EL (cell line): ENCODE measurements at regions not wholly inside any gene's neighbourhood (a gene's known extent, or its start where the extent isn't known, plus 50 kb on each side); places are given as distances from the start of the nearest gene placed in this dataset.

ENCODE experiments used
- DNase-seq: peaks from one replicate; pipeline ENCODE4 v3.0.0-alpha.2; 2016

DNA sequence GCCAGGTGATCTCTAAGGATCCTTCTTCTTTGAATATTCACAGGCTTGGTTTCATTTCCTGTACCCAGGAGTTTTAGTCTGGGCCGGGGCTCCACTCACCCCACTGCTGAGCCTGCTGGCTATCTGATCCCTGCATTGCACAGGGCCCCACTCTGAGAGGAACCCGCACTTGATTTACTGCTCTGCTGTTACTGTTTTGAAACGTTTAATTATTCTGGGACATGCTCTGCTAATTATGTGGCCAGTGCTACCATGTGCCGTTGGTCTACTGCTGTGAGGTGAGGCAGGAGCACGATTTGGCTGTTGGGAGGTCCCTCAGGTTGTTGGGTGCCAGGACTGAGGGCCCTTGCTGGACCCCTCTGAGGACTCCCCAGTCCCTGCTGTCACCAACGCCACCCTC lies 108.7 kb upstream of the SIRPA start:
- no peak for DNase-seq

DNA sequence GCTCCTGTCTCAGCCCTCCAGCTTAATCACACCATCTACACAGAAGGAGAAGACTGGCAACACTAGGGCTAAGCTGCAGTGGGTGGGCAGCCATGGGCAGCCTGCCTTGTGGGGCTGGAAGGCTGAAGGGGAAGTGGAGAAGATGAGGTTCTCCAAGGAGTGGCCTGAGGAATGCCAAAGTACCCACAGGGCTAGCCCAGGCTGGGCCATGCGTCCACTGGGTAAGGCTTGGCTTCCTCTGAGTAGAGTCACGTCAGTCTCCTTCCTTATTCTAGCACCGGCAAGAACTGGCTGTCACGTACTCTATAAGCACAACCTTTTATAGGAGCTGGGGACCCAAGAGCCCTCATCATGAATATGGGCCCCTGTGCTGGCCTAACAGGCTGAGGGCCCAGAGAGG lies 110.6 kb upstream of the SIRPA start:
- no peak for DNase-seq

DNA sequence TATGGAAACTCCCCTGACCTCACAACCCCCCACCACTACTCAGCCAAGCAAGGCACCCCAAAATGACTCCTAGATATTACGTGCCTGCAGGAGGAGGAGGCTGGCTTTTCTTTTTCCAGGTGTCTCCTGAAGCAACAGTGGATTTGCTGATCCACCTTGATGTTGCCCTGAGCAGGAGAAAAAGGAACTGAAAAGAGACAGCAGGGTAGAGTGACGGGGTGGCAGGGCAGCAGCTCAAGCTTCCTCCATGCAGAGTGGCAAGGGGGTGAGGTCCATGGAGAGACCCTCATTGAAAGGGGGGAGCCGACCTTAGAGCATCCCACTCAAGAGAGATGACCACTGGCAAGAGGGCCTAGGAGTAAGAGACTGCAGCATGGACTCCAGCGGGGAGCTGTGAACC lies 112.0 kb upstream of the SIRPA start:
- DNase-seq, result no peak

DNA sequence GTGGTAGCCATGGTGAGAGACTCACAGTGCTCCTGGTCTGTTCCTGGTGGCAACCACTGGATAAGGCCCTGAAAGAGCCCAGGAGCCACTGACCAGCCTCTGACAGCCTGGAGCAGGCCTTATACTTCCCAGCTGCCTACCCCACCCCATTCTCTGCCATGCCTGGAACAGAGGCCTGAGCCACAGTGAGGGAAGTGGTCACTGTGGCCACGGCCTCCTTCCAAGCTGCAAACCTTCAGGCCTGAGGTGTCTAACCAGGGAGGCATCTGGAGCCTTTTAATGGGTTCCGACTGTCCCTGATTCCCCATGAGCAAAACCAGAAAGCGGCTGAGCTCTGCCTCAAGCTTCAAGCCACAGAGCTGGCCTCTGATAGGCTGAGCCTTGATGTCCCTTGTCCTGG lies 113.0 kb upstream of the SIRPA start:
- no peak for DNase-seq

DNA sequence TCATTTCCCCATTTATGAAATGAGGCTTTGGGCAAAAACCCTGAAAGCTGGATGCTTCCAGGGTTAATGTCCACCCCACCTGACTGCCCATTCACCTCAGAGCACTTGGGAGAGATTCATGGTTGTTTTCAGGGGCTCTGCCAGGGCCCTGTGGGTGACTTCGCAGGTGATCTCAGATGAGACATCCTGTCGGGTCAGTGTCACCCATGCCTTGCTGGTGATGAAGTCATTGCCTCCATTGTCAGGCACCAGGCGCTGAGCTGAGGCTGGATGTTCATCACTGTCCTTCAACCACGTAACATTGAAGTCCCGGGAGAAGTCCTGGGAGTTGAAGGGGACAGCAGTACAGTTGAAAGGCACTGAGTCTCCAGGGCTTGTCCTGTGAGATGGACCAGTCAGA lies 115.6 kb upstream of the SIRPA start:
- DNase-seq, result no peak

DNA sequence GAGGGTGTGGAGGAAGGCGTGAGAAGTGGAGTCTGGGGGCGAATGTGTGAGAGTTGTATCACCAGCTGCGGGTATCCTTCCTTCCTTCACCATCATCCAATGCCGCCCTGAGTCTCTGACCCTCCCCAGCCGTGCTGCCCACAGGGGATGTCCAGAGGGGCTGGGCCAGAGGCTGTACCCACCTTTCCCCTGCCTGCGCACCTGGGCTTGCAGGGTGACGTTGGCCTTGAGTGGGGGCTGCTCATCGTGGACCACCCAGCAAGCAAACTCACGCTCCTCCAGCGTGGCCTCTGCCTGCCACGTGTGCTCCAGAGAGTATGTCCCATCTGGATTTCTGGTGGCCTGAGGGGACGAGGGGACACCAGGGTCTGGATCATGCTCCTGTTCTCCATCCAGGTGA lies 116.9 kb upstream of the SIRPA start:
- no peak for DNase-seq

DNA sequence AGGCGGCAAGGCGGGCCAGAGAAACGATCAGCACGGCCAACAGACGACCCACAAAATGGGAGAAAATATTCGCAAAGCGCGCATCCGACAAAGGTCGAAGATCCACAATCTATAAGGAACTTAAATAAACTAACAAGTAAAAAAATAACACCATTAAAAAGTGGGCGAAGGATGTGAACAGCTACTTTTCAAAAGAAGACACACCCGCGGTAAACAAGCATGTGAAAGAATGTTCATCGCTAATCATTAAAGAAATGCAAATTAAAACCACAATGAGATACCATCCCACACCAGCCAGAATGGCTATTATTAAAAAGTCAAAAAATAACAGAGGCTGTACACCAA lies 117.8 kb upstream of the SIRPA start:
- DNase-seq, result no peak

DNA sequence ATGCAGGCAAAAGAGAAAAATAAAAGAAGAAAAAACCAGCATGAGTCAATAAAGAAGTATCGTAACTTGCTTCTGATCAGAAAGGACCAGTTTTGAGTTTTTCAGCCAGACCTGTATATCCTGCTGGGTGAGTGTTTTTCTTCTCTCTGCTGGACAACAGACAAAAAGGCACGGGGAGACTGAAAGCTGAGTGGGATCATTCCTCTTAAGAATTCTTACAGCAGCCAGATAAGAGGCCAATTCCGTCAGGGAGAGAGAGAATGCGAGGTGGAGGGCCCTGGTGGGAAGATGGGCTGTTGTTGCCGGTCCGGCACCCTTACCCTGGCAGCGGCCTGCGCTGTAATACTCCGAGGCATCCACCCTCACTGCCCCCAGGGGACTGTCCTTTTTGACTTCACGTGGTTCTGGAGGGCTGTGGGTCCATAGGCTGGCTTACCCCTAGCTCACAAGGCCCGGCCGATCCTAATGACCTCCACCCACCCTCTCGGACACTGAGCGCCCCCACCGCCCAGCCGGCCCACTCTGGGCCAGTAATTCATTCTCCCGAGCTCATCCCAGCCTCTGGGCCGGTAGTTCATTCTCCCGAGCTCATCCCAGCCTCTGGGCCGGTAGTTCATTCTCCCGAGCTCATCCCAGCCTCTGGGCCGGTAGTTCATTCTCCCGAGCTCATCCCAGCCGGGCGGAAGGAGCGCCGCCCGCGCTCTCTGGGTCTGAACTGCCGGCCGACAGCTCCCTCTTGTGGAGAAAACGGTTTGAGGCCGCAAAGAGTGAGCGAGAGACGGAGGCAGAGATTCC lies 118.3 kb upstream of the SIRPA start:
- DNase-seq, result peak; percentile 88

DNA sequence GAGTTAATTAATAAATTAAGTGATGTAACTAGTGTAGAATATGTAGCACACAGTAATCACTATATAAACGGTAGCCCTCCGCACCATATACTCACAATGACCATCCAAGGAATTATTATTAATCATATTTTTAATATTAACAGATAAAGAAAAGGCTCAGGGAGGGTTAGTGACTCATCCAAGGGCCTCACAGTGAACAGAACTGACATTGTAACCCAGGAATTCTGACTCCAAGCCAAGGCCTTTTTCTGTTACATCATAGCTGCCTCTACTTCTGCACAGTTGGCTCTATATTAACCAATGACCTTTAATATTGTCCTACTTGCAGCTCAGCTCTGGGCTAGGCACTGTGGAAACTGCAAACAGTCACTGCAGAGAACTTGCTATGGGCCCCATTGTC lies 117.5 kb upstream of the SIRPG start:
- DNase-seq, result peak; percentile 58

DNA sequence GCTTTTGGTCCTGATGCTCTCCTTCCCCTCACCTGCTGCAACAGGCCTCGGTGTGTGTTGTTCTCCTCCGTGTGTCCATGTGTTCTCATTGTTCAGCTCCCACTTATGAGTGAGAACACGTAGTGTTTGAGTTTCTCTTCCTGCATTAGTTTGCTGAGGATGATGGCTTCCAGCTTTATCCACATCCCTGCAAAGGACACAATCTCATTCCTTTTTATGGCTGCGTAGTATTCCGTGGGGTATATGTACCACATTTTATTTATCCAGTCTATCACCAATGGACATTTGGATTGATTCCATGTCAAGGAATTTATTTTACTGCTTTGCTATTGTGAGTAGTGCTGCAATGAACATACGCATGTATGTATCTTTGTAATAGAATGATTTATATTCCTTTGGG lies 116.9 kb upstream of the SIRPG start:
- no peak for DNase-seq

DNA sequence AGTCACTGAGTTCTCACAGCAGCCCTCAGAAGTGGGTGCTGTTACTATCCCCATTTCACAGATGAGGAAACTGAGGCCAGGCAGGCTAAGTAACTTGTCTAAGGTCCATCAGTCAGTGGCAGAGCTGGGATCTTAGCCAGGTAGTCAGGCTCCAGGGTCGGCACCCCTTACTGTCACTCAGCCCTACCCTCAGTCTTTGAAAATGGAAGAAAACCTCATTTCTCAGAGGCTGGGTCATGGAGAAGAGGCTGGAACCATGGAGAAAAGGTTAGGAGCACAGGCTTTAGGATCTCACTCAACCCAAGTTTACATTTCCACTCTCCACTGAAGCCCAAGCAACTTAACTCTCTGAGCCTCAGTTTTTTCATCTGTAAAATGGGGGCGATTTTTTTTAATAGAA lies 116.2 kb upstream of the SIRPG start:
- DNase-seq, result no peak

DNA sequence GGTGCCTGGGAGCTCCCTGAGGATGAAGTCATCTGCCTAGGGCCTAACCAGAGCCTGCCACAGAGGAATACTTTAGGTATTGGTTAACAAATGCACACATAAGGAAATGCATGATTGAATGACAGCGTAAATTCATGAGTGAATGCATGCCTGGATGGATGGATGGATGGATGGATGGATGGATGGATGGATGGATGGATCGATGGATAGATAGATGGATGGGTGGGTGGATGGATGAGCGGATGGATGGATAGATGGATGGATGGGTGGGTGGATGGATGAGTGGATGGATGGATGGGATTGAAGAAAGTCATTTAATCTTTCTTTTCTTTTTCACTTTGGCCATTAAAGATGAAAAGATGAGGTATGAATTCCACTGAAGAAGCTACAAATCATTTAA lies 111.9 kb upstream of the SIRPG start:
- no peak for DNase-seq

DNA sequence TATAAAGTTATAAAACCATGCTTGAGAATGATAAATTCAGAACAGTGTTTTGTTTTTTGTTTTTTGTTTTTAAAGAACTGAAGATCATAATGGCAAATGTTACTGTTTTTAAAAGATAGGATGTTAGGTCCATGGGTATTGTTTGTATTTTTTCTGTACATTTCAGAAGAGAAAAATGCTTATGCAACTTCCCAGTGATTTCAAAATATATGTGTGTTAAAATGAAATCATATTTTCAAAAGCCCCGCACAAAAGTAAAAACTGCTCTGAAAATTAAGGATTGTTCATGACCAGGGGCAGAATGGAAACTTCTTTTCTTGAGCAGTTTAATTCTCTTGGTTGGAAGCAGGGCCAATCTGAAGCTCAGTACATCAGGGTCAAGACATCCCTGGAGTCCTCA lies 109.2 kb upstream of the SIRPG start:
- no peak for DNase-seq

DNA sequence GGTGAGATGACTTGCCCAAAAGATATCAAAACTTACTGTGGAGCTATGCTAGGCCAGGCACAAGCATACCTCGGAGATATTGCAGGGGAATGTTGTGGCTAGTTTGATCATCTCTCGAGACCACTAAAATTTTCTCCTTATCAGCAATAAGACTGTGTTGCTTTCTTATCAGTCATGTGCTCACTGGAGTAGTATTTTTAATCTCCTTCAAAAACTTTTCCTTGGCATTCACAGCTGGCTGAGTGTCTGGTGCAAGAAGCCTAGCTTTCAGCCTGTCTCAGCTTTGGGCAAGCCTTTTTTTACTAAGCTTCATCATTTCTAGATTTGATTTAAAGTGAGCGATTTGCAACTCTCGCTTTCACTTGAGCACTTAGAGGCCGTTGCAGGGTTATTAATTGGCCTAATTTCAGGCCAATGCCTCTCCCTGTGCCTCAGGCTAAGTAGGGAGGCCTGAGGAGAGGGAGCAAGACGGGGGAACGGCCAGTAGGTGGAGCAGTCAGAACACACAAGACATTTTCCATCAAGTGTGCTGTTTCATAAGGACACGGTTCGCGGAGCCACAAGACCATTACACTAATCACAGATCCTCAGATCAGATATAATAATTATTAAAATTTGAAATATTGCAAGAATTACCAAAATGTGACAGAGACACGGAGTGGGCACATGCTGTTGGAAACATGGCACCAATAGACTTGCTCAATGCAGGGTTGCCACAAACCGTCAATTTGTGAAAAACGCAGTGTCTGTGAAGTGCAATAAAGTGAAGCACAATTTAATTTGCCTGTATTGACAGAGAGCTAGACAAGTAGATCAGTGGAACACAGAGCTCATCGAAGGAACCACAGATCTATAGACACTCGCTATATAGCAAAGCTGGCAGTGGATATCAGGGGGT lies 106.8 kb upstream of the SIRPG start:
- DNase-seq, result peak; percentile 76

DNA sequence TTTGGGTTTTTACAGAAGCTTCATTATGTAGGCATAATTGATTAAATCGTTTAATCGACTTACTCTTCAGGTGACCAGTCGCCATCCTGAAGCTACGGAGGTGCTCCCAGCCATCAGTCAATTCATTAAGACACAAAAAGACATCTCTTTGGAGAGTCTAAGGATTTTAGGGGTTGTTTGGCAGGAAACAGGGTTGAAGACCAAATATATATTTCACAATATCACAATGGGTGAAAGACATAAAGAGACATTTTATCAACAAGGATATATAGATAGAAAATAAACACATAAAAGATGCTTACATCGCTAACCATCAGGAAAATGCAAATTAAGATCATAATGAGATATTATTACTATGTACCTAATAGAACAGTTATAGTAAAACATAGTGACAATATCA lies 104.0 kb upstream of the SIRPG start:
- DNase-seq, result no peak

DNA sequence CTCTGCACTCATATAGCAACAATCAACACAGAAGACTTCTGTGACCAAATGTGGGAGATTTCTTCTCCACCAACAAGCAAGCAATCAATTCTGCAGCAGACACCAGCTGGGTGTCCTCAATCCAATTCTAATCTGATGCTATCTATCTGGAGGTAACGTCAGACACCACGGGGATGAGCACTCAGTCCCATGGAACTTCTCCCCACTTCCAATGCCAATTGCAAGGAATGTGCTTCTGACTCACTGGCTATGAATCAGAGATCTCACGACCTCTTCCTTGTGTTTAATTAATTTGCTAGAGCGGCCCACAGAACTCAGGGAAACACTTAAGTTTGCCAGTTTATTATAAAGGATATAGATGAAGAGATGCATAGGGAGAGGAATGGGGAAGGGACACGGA lies 103.5 kb upstream of the SIRPG start:
- peak; percentile 93 for DNase-seq

DNA sequence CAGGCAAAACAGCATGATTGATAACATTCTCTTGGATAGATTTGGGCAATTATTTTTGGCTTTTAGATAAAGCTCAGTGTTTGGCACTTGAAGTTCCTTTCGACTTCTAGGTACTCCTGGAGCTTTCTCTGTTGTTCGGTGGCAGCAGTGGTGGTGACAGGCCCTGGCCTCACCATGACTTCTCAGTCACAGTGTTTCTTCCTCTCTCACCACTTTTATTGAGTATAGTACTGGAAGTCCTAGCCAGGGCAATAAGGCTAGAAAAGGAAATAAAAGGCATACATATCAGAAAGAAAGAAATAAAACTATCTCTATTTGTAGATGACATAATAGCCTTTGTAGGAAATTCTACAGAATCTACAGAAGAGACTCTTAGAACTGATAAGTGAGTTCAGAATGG lies 101.2 kb upstream of the SIRPG start:
- no peak for DNase-seq

DNA sequence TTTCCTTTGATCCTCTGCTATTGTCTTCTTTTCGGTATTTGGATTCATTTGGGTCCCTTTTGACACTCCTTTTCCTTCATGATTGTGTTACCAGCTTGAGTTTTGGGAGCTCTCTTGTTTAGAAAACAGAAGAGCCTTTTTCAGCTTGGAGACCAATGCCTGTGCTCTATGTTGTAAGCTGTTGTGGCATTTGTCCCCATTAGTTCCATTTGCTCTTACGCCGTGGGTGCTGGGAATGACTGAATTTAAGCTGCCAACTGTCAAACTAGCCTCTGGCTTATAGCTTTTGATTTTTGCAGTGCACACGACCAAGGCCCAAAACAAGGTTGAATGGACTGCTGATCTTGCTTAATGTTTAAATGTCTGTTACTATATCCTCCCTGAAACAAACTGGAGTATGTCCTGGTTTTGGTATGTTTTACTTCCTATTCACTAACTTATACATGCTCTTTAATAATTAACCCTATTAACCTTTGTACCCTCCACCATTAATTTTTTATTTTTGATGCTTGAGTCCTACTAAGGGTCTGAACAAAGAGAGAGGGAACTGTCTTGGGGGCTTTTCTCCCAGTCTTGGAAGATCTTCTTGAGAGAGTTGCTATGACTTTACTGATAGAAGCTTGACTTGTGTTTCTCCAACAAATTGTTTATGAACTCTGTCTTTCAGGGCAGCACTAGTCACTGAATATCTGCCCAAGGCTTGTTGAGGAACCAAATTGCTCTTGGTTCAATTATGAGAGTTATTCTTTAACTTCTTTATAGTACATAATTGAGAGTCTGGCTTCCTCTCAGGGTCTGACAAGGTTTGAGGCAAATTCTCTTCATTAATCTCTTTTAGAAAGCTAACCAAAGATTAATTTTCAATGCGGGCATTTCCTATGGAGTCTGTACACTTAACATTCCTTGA lies 100.3 kb upstream of the SIRPG start:
- no peak for DNase-seq

DNA sequence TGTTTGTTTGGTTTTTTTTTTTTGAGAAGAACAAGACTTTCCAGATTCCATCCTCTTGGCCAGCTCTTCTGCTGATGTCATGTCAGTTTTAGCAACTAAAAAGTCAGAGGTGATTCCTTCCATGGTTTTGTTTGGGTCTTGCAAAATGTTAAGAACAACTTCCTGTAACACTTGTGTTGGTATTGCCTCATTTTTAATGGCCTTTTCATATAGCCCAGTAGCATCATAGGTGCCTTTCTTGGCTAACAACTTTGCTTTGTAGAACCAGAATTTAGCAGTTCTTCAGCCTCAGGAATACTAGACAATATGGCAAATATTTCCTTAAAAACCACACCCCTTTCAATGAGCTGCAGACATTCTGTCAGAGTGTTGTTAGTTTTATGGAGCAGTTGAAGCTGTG lies 99.5 kb upstream of the SIRPG start:
- DNase-seq, result no peak

DNA sequence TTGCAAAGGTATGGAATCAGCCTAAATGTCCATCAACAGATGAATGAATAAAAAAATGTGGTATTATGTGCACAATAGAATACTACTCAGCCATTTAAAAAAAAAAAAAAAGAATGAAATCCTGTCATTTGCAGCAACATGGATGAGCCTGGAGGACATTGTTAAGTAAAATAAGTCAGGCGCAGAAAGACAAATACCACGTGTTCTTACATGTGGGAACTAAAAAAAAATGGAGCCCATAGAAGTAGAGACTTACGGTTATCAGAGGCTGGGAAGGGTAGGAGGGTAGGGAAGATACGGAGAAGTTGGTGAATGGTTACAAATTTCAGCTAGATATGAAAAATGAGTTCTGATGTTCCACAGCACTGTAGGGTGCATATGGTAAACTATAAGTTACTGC lies 97.2 kb upstream of the SIRPG start:
- no peak for DNase-seq

DNA sequence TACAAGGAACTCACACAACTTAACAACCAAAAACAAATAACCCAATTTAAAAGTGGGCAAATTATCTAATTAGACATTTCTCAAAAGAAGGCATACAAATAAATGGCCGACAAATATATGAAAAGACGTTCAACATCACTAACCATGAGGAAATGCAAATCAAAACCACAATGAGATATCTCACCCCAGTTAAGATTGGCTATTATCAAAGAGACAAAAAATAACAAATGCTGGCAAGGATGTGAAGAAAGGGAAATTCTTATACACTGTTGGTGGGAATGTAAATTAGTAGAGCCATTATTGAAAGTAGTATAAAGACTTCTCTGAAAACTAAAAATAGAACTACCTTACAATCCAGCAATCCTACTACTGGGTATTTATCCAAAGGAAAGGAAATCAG lies 96.7 kb upstream of the SIRPG start:
- DNase-seq, result no peak

DNA sequence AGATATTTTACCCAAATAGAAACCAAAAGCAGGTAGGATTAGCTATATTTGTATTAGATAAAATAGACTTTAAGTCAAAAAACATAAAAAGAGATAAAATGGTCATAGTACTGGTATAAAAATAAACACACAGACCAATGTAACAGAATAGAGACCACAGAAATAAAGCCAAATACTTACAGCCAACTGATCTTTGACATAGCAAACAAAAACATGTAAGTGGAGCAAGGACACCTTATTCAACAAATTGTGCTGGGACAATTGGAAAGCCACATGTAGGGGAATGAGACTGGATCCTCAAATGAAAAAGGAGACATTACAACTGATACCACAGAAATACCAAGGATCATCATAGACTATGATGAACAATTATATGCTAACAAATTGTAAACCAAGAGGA lies 94.5 kb upstream of the SIRPG start:
- no peak for DNase-seq

DNA sequence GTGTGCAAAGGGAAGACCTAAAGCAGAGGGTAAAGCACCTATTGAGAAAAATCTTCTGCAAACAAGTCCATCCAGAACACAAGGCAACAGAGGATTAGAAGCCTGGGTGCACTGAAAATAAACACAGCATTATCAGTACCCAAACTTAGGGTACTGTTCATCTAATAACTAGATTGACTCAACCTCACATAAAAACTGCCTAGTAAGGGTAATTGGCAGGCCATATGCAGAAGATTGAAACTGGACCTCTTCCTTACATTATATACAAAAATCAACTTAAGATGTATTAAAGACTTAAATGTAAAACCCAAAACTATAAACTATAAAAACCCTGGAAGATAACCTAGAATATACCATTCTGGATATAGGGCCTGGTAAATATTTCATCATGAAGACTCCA lies 91.2 kb upstream of the SIRPG start:
- no peak for DNase-seq
